Astrocyte (in vitro differentiated cells and primary cell): ENCODE measurements at regions not wholly inside any gene's neighbourhood (a gene's known extent, or its start where the extent isn't known, plus 50 kb on each side); places are given as distances from the start of the nearest gene placed in this dataset.

ENCODE experiments used
- DNase-seq: peaks from one replicate; pipeline ENCODE4 v3.0.0-alpha.2; 2010; ENCODE audit warnings: low read depth
- FAIRE-seq: peaks from 2 replicates; lab custom pipeline; 2011; peaks lifted over from hg19 to GRCh38; lab: Jason Lieb, UNC
- H2AFZ ChIP-seq: 2 replicates; pipeline ENCODE4 v1.6.0; 2012; ENCODE audit warnings: low read depth, low read length, inconsistent platforms
- H3K27ac ChIP-seq: 2 replicates; pipeline ENCODE4 v1.5.1; 2011; ENCODE audit warnings: low read depth, low read length, inconsistent platforms
- H3K27me3 ChIP-seq: 2 replicates; pipeline ENCODE4 v1.6.0; 2011; ENCODE audit warnings: low read length, inconsistent platforms; ENCODE audit not compliant: insufficient read depth
- H3K36me3 ChIP-seq: 2 replicates; pipeline ENCODE4 v1.5.1; 2011; ENCODE audit warnings: low read length, inconsistent platforms; ENCODE audit not compliant: insufficient read depth
- H3K4me1 ChIP-seq: 2 replicates; pipeline ENCODE4 v1.5.1; 2011; ENCODE audit warnings: low read length, inconsistent platforms; ENCODE audit not compliant: insufficient read depth
- H3K4me2 ChIP-seq: 2 replicates; pipeline ENCODE4 v1.6.0; 2012; ENCODE audit warnings: low read length, inconsistent platforms
- H3K4me3 ChIP-seq: 2 replicates; pipeline ENCODE4 v1.5.1; 2011; ENCODE audit warnings: low read depth, mild to moderate bottlenecking, low read length, inconsistent platforms; ENCODE audit not compliant: insufficient read depth
- H3K79me2 ChIP-seq: 2 replicates; pipeline ENCODE4 v1.6.0; 2012; ENCODE audit warnings: mild to moderate bottlenecking, low read length, inconsistent platforms; ENCODE audit not compliant: insufficient read depth
- H3K9ac ChIP-seq: 2 replicates; pipeline ENCODE4 v1.6.0; 2012; ENCODE audit warnings: mild to moderate bottlenecking, low read length, inconsistent platforms
- H3K9me3 ChIP-seq: 2 replicates; pipeline ENCODE4 v1.5.1; 2012; ENCODE audit warnings: low read depth, mild to moderate bottlenecking, low read length, inconsistent platforms; ENCODE audit not compliant: insufficient read depth
- H4K20me1 ChIP-seq: 2 replicates; pipeline ENCODE4 v1.6.0; 2012; ENCODE audit warnings: low read length, inconsistent platforms; ENCODE audit not compliant: insufficient read depth
- H3K27ac Mint-ChIP-seq: one replicate; pipeline ENCODE4 v1.8.0; 2021; ENCODE audit warnings: mild to moderate bottlenecking, mixed read lengths; ENCODE audit not compliant: unreplicated experiment
- H3K27me3 Mint-ChIP-seq: one replicate; pipeline ENCODE4 v1.8.0; 2021; ENCODE audit warnings: low read depth, mixed read lengths; ENCODE audit not compliant: unreplicated experiment
- H3K36me3 Mint-ChIP-seq: one replicate; pipeline ENCODE4 v1.8.0; 2021; ENCODE audit warnings: low read depth, mixed read lengths; ENCODE audit not compliant: unreplicated experiment
- H3K4me1 Mint-ChIP-seq: one replicate; pipeline ENCODE4 v1.8.0; 2021; ENCODE audit warnings: low read depth, mixed read lengths; ENCODE audit not compliant: unreplicated experiment
- H3K4me3 Mint-ChIP-seq: one replicate; pipeline ENCODE4 v1.8.0; 2021; ENCODE audit warnings: mild to moderate bottlenecking, moderate library complexity, mixed read lengths; ENCODE audit not compliant: unreplicated experiment
- H3K9me3 Mint-ChIP-seq: one replicate; pipeline ENCODE4 v1.8.0; 2021; ENCODE audit warnings: mild to moderate bottlenecking, mixed read lengths; ENCODE audit not compliant: unreplicated experiment
- CTCF ChIP-seq: IDR thresholded peaks from 2 replicates; pipeline ENCODE4 v1.5.1; 2011; ENCODE audit warnings: low read depth, mild to moderate bottlenecking, inconsistent platforms, low read length, moderate library complexity; ENCODE audit not compliant: insufficient read depth
- EZH2 ChIP-seq: IDR thresholded peaks from 2 replicates; pipeline ENCODE4 v1.6.1; 2012; ENCODE audit warnings: mild to moderate bottlenecking, low read length, inconsistent platforms; ENCODE audit not compliant: insufficient read depth

- peaks cover 4% of the 10 kb centered on the region for H3K27me3 Mint-ChIP-seq
These were observed 112.8 kb upstream of the HEY2 start for GRCh38 chr6:125636671-125637070.

GRCh38 chr6:125637207-125637606 lies 112.2 kb upstream of the HEY2 start:
- Histone ChIP-seq H4K20me1 (no peaks in the 10 kb centered on the region), H3K36me3 (no peaks in the 10 kb centered on the region), H3K9ac (no peak overlapping the region), H3K4me3 (no peak overlapping the region), H3K9me3 (no peaks in the 10 kb centered on the region), H3K27ac (no peak overlapping the region), H3K79me2 (no peaks in the 10 kb centered on the region), H3K4me2 (no peak overlapping the region), H2AFZ (no peak overlapping the region), H3K4me1 (no peaks in the 10 kb centered on the region), H3K27me3 (peaks cover 3% of the 10 kb centered on the region)
- H3K27me3 Mint-ChIP-seq = peaks cover 4% of the 10 kb centered on the region
- H3K27ac Mint-ChIP-seq = no peak overlapping the region
- TF ChIP-seq CTCF = no peak
- no peak for TF ChIP-seq EZH2
- FAIRE-seq (no peak), DNase-seq (no peak)
- peaks cover 5% of the 10 kb centered on the region for H3K9me3 Mint-ChIP-seq
- no peaks in the 10 kb centered on the region for H3K36me3 Mint-ChIP-seq
- H3K4me3 Mint-ChIP-seq = no peak overlapping the region
- no peaks in the 10 kb centered on the region for H3K4me1 Mint-ChIP-seq

More at GRCh38 chr6:125636671-125637070, 112.8 kb upstream of the HEY2 start:
- no peak overlapping the region for H2AFZ ChIP-seq
- no peaks in the 10 kb centered on the region for H4K20me1 ChIP-seq
- H3K4me1 Mint-ChIP-seq = no peaks in the 10 kb centered on the region
- H3K27ac ChIP-seq = no peak overlapping the region
- no peak for TF ChIP-seq EZH2
- no peak for TF ChIP-seq CTCF
- no peaks in the 10 kb centered on the region for H3K36me3 Mint-ChIP-seq
- H3K27me3 ChIP-seq = peaks cover 3% of the 10 kb centered on the region
- H3K36me3 ChIP-seq = no peaks in the 10 kb centered on the region
- H3K4me3 Mint-ChIP-seq = no peak overlapping the region
- H3K4me2 ChIP-seq = no peak overlapping the region
- no peak overlapping the region for H3K4me3 ChIP-seq
- no peaks in the 10 kb centered on the region for H3K4me1 ChIP-seq
- no peak for DNase-seq
- H3K9me3 Mint-ChIP-seq = peaks cover 5% of the 10 kb centered on the region
- H3K9ac ChIP-seq = no peak overlapping the region
- H3K79me2 ChIP-seq = no peaks in the 10 kb centered on the region
- no peak overlapping the region for H3K27ac Mint-ChIP-seq
- no peak for FAIRE-seq
- H3K9me3 ChIP-seq = no peaks in the 10 kb centered on the region

GRCh38 chr6:125639466-125640020 lies 109.9 kb upstream of the HEY2 start:
- no peak overlapping the region for H3K27ac Mint-ChIP-seq

More at GRCh38 chr6:125639466-125640020, 109.9 kb upstream of the HEY2 start:
- Histone ChIP-seq H3K4me1 (no peaks in the 10 kb centered on the region), H3K27me3 (no peaks in the 10 kb centered on the region), H3K4me2 (no peak overlapping the region), H3K79me2 (no peaks in the 10 kb centered on the region), H3K27ac (no peak overlapping the region), H3K4me3 (no peak overlapping the region), H3K9me3 (no peaks in the 10 kb centered on the region), H3K36me3 (no peaks in the 10 kb centered on the region), H2AFZ (no peak overlapping the region), H4K20me1 (no peaks in the 10 kb centered on the region), H3K9ac (no peak overlapping the region)
- peaks cover 2% of the 10 kb centered on the region for H3K27me3 Mint-ChIP-seq
- peaks cover 2% of the 10 kb centered on the region for H3K36me3 Mint-ChIP-seq
- H3K9me3 Mint-ChIP-seq = peaks cover 5% of the 10 kb centered on the region
- DNase-seq (no peak), FAIRE-seq (no peak)
- no peaks in the 10 kb centered on the region for H3K4me1 Mint-ChIP-seq
- H3K4me3 Mint-ChIP-seq = no peak overlapping the region
- TF ChIP-seq EZH2 = no peak
- no peak for TF ChIP-seq CTCF
